ENCODE measurements at regions not wholly inside any gene's neighbourhood (a gene's known extent, or its start where the extent isn't known, plus 50 kb on each side); places are given as distances from the start of the nearest gene placed in this dataset.

GRCh38 chr18:67654101-67654500, 137.6 kb upstream of the DSEL start:
- DNase-seq (ENCODE audit: low spot score), result no peak

DNA sequence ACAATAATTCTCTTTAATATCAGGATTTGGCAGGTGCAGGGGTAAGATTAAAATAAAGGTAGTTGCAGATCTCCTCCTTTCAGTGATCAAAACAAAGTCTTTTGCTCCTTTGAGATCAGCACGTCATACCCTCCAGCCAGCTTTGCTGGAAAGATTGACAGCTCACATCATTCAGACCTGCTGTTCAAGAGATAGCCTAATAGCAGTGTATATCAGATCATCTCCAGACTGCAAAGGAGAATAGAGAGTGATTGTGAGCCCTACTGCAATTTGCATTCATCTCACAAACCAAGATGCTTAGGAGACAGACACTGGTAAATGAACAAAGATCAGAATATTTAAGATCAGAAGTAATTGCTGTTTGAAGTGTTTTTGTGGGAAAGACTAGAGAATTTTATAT, 135.8 kb upstream of the DSEL start:
- DNase-seq (ENCODE audit: low spot score), result no peak

DNA sequence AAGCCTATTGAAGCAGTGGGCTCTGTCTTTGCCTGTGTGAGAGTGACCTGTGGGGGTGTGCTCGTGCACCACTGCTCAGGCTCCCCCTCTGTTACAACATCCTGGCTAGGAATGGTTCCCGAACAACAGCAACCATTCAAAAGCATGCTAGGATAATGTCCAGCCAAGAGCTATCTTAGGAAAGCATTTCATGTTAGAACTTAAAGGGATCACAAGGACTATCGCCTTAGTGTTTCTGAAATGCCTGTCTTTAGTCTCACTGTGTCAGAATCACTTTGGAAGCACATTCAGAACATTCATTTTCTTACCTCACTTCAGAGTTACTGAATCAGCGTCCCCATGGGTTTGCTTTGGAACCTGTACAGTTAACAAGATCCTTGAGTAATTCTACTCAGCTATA, 134.9 kb upstream of the DSEL start:
- no peak for DNase-seq (ENCODE audit: low spot score)

GRCh38 chr18:67650686-67651385, 134.3 kb upstream of the DSEL start:
- no peak for DNase-seq (ENCODE audit: low spot score)

- no peak for DNase-seq (ENCODE audit: low spot score)
Observed at GRCh38 chr18:67646890-67647289, 130.4 kb upstream of the DSEL start.

GRCh38 chr18:67644226-67644625, 127.7 kb upstream of the DSEL start:
- DNase-seq (ENCODE audit: low spot score), result no peak

DNA sequence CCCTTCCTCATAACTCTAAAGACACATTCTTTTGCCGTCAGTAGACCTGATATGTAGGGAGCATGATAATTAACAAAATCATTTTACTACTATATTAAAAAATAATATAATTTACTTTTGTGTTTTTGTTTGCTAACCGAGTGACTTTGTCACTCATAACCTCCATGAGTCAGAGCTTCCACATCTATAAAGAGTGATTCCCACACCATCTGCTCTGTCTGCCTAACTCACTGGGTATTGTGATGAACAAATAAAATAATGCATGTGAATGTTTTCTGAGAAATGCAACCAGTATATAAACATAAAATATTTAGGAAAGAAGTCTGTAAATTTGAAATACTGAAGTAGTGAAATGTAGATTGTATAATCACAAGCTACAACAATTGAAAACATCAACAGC, 123.4 kb upstream of the DSEL start:
- no peak for DNase-seq (ENCODE audit: low spot score)

DNA sequence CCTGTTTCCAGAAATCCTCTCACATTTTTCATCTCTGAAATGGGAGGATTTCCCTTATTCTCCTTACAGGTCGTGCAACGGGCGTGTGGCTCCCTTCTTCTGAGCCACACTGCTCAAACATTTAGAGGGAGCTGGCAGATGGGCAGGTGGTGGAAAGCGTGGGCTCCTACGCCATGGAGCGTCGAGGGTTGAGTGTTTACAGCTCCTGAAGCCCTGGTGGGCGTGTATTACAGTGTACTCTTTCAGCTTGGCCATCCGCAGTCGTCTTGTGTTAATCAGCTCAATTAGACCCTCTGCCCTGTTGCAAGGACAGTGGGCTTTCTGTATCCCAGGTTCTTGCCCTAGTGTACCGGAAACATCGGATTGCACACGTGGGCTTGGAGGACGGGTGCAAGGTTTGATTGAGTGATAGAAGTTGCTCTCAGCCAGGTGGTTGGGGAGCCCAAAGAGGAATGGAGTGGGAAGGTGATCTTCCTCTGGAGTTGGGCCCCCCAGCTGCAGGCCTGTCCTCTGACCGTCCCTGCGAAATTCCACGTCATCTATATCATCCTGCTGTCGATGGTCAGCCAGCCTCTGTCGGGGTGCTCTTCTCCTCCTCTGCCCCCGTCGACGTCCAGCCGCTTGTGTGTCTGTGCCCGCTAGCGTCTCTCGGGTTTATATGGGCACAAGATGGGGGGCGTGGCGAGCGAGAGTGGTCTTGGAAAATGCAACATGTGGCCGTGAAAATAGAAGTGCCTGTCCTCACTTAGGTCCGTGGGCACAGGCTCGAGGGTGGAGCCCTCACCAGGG, 120.3 kb upstream of the DSEL start:
- DNase-seq (ENCODE audit: low spot score), result no peak

DNA sequence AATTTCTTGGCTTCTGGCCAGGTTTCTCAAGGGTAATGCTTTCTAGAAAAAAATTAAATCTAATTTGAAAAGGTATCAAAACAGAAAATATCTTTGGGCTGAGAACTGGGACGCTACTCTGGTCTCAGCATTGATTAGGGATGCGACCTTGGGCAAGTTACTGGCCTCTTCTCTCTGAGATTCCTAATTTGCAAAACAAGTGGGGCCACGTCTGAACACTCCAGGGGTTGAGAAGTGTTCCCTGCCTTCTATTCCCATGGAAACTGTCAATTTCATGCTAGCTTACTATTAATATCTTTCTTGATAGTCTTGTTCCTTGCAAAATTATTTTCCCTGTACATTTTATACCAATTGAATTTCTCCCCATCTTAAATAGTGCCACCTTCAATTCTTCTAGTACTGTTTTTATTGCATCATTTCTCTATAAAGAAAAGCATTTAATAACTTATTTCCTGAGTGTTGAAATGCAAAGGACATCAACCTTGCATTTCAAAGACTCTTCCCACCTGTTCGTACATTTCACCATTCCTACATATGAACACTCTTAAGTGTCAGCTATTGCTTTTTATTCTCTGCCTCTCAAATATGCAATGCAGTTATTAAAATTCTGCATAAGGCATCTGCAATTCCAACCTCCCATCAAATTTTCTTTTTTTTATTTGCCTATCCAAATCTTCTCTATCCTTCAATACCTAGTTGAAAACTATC, 118.3 kb upstream of the DSEL start:
- DNase-seq (ENCODE audit: low spot score), result no peak

DNA sequence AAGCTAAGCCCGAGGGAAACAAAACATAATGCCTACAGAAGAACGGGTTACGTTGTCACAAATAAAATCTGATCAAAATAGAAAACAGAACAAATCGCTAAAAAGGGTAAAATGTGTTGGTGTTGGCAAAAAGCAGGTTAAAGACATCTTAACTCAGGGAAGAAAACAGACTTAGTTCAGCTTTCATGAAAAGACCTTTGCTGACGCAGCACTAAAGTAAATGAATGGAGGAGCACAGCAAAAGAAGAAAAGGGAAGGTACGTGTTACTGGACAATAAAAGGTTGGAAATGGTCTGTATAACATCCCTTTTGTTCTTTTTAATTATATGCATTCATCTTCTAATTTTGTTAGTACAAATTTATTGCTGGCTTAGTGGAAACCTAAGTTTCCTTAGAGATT, 117.4 kb upstream of the DSEL start:
- no peak for DNase-seq (ENCODE audit: low spot score)

- DNase-seq (ENCODE audit: low spot score), result peak; percentile 62
Observed at GRCh38 chr18:67621906-67622305, 105.4 kb upstream of the DSEL start.

DNA sequence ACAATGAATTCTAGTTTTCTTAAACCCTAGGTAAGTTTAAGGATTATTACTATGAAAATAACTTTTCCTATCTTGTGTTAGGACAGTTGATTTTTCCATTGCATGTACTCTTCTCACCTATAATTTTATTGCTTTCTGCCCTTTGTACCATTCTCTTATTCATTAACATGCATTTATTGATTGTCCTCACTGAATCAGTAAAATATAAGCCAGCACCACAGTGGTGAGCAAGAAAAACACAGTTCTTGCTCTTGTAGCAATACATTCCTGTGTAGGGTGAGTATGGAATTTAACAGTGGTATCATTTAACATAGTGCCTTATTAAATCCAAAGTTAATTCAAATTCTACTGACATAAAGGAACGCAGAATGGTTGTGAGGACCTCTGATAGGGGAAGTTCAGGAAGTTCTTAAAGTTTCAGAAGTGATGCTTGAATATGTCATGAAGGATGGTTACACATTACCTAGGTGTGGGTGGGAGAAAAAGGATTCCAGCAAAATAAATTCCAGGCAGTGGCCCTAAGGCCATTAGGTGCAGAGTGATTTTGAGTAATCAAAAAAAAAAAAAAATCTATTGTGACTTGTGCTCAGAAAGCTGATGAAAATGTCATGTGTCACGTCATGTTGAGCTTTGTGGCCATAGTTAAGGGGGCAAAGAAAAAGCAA, 104.7 kb upstream of the DSEL start:
- no peak for DNase-seq (ENCODE audit: low spot score)

DNA sequence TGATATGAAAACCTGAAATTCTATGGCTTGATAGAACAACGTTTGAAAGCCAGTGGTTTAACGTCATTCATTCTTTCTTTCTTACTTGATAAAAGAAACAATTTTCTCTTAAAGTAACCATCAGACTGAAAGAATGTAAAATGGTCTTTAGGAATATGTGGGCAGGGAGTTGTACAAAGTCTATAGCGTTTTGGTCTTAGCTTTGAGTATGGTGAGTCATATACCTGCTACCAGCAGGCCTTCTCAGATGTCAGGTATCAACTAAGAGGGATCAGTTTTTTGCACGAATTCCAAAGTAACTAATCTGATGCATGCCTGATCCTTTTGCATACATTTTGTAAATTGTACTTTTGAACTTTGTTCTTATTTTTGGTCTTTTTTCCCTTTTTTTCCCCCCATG, 101.5 kb upstream of the DSEL start:
- DNase-seq (ENCODE audit: low spot score), result no peak

- DNase-seq (ENCODE audit: low spot score), result no peak
Observed at GRCh38 chr18:67615876-67616275, 99.4 kb upstream of the DSEL start.

DNA sequence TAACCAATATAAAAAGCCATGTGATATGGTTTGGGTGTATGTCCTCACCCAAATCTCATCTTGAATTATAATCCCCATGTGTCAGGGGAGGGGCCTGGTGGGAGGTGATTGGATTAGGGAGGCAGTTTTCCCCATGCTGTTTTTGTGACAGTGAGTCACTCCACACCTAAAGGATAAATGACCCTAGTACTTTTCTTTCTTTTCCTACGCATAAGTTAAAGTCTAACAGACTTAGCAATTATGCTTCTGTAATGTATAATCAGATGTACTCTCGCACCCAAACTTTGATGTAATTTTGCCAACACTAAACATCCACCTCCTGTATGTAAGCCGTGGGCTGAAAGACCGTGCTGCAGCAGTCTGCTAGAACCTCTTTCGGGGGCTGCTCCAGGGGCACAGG, 97.2 kb upstream of the DSEL start:
- DNase-seq (ENCODE audit: low spot score), result no peak

DNA sequence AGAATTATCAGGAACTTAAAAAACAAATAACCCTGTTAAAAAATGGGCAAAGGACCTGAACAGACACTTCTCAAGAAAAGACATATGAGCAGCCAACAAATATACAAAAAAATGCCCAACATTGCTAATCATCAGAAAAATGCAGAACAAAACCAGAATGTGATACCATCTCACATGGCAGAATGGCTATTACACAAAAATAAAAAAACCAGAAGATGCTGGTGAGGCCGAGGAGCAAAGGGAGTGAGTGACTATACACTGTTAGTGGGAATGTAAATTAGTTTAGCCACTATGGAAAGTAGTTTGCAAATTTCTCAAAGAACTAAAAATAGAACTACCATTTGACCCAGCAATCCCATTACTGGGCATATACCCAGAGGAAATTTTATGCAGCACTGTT, 95.8 kb upstream of the DSEL start:
- no peak for DNase-seq (ENCODE audit: low spot score)

- DNase-seq (ENCODE audit: low spot score), result no peak
Observed at GRCh38 chr18:67608615-67609273, 92.2 kb upstream of the DSEL start.

GRCh38 chr18:67608191-67608590, 91.7 kb upstream of the DSEL start:
- DNase-seq (ENCODE audit: low spot score), result no peak

DNA sequence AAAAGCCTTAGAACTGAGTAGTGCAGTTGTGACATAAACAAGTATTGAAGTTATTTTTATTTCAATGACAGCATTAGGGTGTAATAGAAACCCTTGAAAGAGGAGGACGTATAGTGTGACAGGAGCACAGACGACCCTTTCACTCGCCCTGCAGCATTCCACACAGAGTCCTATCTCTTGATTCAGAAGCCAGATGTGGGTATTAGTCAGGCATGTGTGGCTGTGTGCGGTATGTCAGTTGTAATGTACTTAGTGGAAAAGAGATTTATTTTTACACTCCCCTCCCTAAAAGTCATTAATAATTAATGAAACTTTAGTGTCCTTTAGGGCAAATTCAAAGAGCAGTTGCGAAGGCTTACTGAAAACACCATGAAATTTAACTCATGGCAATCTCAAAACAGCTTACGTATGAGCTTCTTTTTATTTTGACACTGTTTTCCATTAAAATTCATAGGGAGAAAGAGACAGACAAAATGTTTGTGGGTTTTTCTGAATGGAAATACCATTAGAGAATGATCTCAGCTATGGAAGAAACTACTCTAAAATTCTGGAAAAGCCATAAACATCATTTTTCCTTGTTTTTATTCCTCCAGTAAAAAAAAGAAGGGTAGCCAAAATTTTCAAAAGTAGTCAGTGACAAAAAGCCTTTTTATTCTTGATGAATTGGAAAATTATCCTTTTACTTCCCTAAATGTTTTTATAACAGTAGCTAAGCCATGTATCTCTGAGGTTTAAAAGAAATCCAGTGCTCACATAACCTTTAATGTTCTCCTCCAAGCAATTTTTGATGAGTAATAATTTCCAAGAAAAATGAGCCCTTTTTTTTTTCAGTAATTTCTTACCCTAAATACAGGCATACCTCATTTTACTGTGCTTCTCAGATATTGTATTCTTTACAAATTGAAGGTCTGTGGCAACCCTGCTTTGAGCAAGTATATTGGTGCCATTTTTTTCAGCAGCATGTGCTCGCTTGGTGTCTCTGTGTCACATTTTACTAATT, 84.0 kb upstream of the DSEL start:
- DNase-seq (ENCODE audit: low spot score), result peak; percentile 25

- peak; percentile 26 for DNase-seq (ENCODE audit: low spot score)
Observed at GRCh38 chr18:67599277-67599676, 82.8 kb upstream of the DSEL start.

Measured in umbilical cord (tissue), 1 donor.